Stimulated activated memory B cell treated with anti-CD40 and anti-IgM and Interleukin-4, amounts not matched to agents 10 μg/mL and 1 μg/mL and 100 μg/mL, for 72 hours (primary cell): ENCODE measurements at regions not wholly inside any gene's neighbourhood (a gene's known extent, or its start where the extent isn't known, plus 50 kb on each side); places are given as distances from the start of the nearest gene placed in this dataset.
"Not testable (repeated sequence)": the region's sequence is repeated elsewhere in the genome, so short reads cannot be mapped to it uniquely, and the experiment has no call there.

Experiments used
- ATAC-seq: fragments of 150-1000 bp; cut with Tn5 transposase; 2 replicates; pipeline ENCODE4 v1.10.0; 2021
- H3K27ac Mint-ChIP-seq: one replicate; pipeline ENCODE4 v1.8.0; 2022; ENCODE audit warnings: mild to moderate bottlenecking, mixed read lengths
- H3K27me3 Mint-ChIP-seq: one replicate; pipeline ENCODE4 v1.8.0; 2022; ENCODE audit warnings: mixed read lengths
- H3K36me3 Mint-ChIP-seq: one replicate; pipeline ENCODE4 v1.8.0; 2022; ENCODE audit warnings: mixed read lengths
- H3K4me1 Mint-ChIP-seq: one replicate; pipeline ENCODE4 v1.8.0; 2022; ENCODE audit warnings: mixed read lengths
- H3K4me3 Mint-ChIP-seq: one replicate; pipeline ENCODE4 v1.8.0; 2022; ENCODE audit warnings: mild to moderate bottlenecking, moderate library complexity, mixed read lengths
- H3K9me3 Mint-ChIP-seq: one replicate; pipeline ENCODE4 v1.8.0; 2022; ENCODE audit warnings: mixed read lengths

GRCh38 chr4:156293657-156294297 is 340.1 kb upstream of the CTSO start:
- no peak overlapping the region for H3K4me3 Mint-ChIP-seq
- H3K36me3 Mint-ChIP-seq: no peaks in the 10 kb centered on the region
- no peaks in the 10 kb centered on the region for H3K9me3 Mint-ChIP-seq
- ATAC-seq: no peak
- no peaks in the 10 kb centered on the region for H3K27me3 Mint-ChIP-seq
- H3K27ac Mint-ChIP-seq: no peak overlapping the region
- no peaks in the 10 kb centered on the region for H3K4me1 Mint-ChIP-seq

GRCh38 chr4:156291317-156291716 is 337.7 kb upstream of the CTSO start:
- no peak overlapping the region for H3K4me3 Mint-ChIP-seq
- no peaks in the 10 kb centered on the region for H3K27me3 Mint-ChIP-seq
- no peaks in the 10 kb centered on the region for H3K36me3 Mint-ChIP-seq
- no peak overlapping the region for H3K27ac Mint-ChIP-seq
- no peaks in the 10 kb centered on the region for H3K9me3 Mint-ChIP-seq
- no peaks in the 10 kb centered on the region for H3K4me1 Mint-ChIP-seq
- no peak for ATAC-seq

- H3K9me3 Mint-ChIP-seq: no peaks in the 10 kb centered on the region
- H3K4me3 Mint-ChIP-seq: no peak overlapping the region
- no peak for ATAC-seq
- no peaks in the 10 kb centered on the region for H3K27me3 Mint-ChIP-seq
- no peaks in the 10 kb centered on the region for H3K4me1 Mint-ChIP-seq
- no peak overlapping the region for H3K27ac Mint-ChIP-seq
- no peaks in the 10 kb centered on the region for H3K36me3 Mint-ChIP-seq
Measured at GRCh38 chr4:156290811-156291210, 337.1 kb upstream of the CTSO start.

GRCh38 chr4:156290026-156290425 is 336.4 kb upstream of the CTSO start:
- H3K27me3 Mint-ChIP-seq, H3K27ac Mint-ChIP-seq, H3K9me3 Mint-ChIP-seq, H3K4me1 Mint-ChIP-seq, H3K4me3 Mint-ChIP-seq, ATAC-seq, H3K36me3 Mint-ChIP-seq: not testable (repeated sequence)

- Mint-ChIP-seq H3K9me3 (peaks cover 4% of the 10 kb centered on the region), H3K27ac (no peak overlapping the region), H3K27me3 (no peaks in the 10 kb centered on the region), H3K36me3 (no peaks in the 10 kb centered on the region), H3K4me3 (no peak overlapping the region), H3K4me1 (no peaks in the 10 kb centered on the region)
- ATAC-seq: no peak
Measured at GRCh38 chr4:156280686-156281085, 327.0 kb upstream of the CTSO start.

GRCh38 chr4:156265407-156265806 is 311.7 kb upstream of the CTSO start:
- no peaks in the 10 kb centered on the region for H3K4me1 Mint-ChIP-seq
- H3K36me3 Mint-ChIP-seq: no peaks in the 10 kb centered on the region
- no peak for ATAC-seq
- H3K4me3 Mint-ChIP-seq: no peak overlapping the region
- H3K27ac Mint-ChIP-seq: no peak overlapping the region
- H3K9me3 Mint-ChIP-seq: peaks cover 3% of the 10 kb centered on the region
- no peaks in the 10 kb centered on the region for H3K27me3 Mint-ChIP-seq

GRCh38 chr4:156261230-156261629 is 307.6 kb upstream of the CTSO start:
- H3K4me1 Mint-ChIP-seq: no peaks in the 10 kb centered on the region
- ATAC-seq: no peak

GRCh38 chr4:156255230-156256007 is 301.8 kb upstream of the CTSO start:
- H3K9me3 Mint-ChIP-seq: peaks cover 2% of the 10 kb centered on the region
- no peak overlapping the region for H3K27ac Mint-ChIP-seq
- no peaks in the 10 kb centered on the region for H3K36me3 Mint-ChIP-seq
- H3K27me3 Mint-ChIP-seq: no peaks in the 10 kb centered on the region
- H3K4me1 Mint-ChIP-seq: no peaks in the 10 kb centered on the region
- no peak for ATAC-seq
- H3K4me3 Mint-ChIP-seq: no peak overlapping the region

More at GRCh38 chr4:156261230-156261629, 307.6 kb upstream of the CTSO start:
- Mint-ChIP-seq H3K36me3 (no peaks in the 10 kb centered on the region), H3K9me3 (peaks cover 3% of the 10 kb centered on the region), H3K4me3 (no peak overlapping the region), H3K27me3 (no peaks in the 10 kb centered on the region), H3K27ac (no peak overlapping the region)

GRCh38 chr4:156252358-156252921 is 298.8 kb upstream of the CTSO start:
- no peak for ATAC-seq
- Mint-ChIP-seq H3K27ac (no peak overlapping the region), H3K36me3 (no peaks in the 10 kb centered on the region), H3K4me3 (no peak overlapping the region), H3K27me3 (no peaks in the 10 kb centered on the region), H3K4me1 (no peaks in the 10 kb centered on the region), H3K9me3 (peaks cover 2% of the 10 kb centered on the region)

- Mint-ChIP-seq H3K27me3 (no peaks in the 10 kb centered on the region), H3K27ac (no peak overlapping the region), H3K4me1 (no peaks in the 10 kb centered on the region), H3K36me3 (no peaks in the 10 kb centered on the region), H3K9me3 (peaks cover 2% of the 10 kb centered on the region), H3K4me3 (no peak overlapping the region)
- no peak for ATAC-seq
Measured at GRCh38 chr4:156251373-156252065, 297.9 kb upstream of the CTSO start.

GRCh38 chr4:156248917-156249316 is 295.3 kb upstream of the CTSO start:
- no peaks in the 10 kb centered on the region for H3K36me3 Mint-ChIP-seq
- H3K27ac Mint-ChIP-seq: no peak overlapping the region
- no peaks in the 10 kb centered on the region for H3K4me1 Mint-ChIP-seq
- H3K4me3 Mint-ChIP-seq: no peak overlapping the region
- H3K27me3 Mint-ChIP-seq: no peaks in the 10 kb centered on the region
- no peak for ATAC-seq
- peaks cover 2% of the 10 kb centered on the region for H3K9me3 Mint-ChIP-seq

- ATAC-seq: no peak
- Mint-ChIP-seq H3K9me3 (peaks cover 2% of the 10 kb centered on the region), H3K4me3 (no peak overlapping the region), H3K4me1 (no peaks in the 10 kb centered on the region), H3K36me3 (no peaks in the 10 kb centered on the region), H3K27ac (no peak overlapping the region), H3K27me3 (no peaks in the 10 kb centered on the region)
Measured at GRCh38 chr4:156247470-156247869, 293.8 kb upstream of the CTSO start.

- no peak for ATAC-seq
- peaks cover 1% of the 10 kb centered on the region for H3K9me3 Mint-ChIP-seq
- no peaks in the 10 kb centered on the region for H3K27me3 Mint-ChIP-seq
- H3K27ac Mint-ChIP-seq: no peak overlapping the region
- H3K36me3 Mint-ChIP-seq: no peaks in the 10 kb centered on the region
- H3K4me3 Mint-ChIP-seq: no peak overlapping the region
- no peaks in the 10 kb centered on the region for H3K4me1 Mint-ChIP-seq
Measured at GRCh38 chr4:156243015-156243414, 289.3 kb upstream of the CTSO start.

- Mint-ChIP-seq H3K4me1 (no peaks in the 10 kb centered on the region), H3K27me3 (no peaks in the 10 kb centered on the region), H3K9me3 (peaks cover 3% of the 10 kb centered on the region), H3K27ac (no peak overlapping the region), H3K4me3 (no peak overlapping the region), H3K36me3 (no peaks in the 10 kb centered on the region)
- no peak for ATAC-seq
Measured at GRCh38 chr4:156242390-156242789, 288.7 kb upstream of the CTSO start.

- H3K4me1 Mint-ChIP-seq: no peaks in the 10 kb centered on the region
- no peak overlapping the region for H3K27ac Mint-ChIP-seq
- H3K4me3 Mint-ChIP-seq: no peak overlapping the region
- H3K27me3 Mint-ChIP-seq: no peaks in the 10 kb centered on the region
- peaks cover 3% of the 10 kb centered on the region for H3K9me3 Mint-ChIP-seq
- no peak for ATAC-seq
- H3K36me3 Mint-ChIP-seq: no peaks in the 10 kb centered on the region
Measured at GRCh38 chr4:156241896-156242295, 288.2 kb upstream of the CTSO start.
